ENCODE measurements at regions not wholly inside any gene's neighbourhood (a gene's known extent, or its start where the extent isn't known, plus 50 kb on each side); places are given as distances from the start of the nearest gene placed in this dataset.

GRCh38 chr6:108735310-108736001 is 112.8 kb upstream of the ARMC2 start:
- no peak for TF ChIP-seq SUZ12 (IDR thresholded peaks at IDR 0.05)
- no peak for TF ChIP-seq FOXM1 (IDR thresholded peaks at IDR 0.05; ENCODE audit: borderline replicate concordance)
- TF ChIP-seq SP1 (IDR thresholded peaks at IDR 0.05) = no peak
- TF ChIP-seq FOXA1 (IDR thresholded peaks at IDR 0.05) = no peak
- TF ChIP-seq ELF4 (IDR thresholded peaks at IDR 0.05) = no peak
- TF ChIP-seq ARNT (IDR thresholded peaks at IDR 0.05) = no peak
- TF ChIP-seq BHLHE40 (IDR thresholded peaks at IDR 0.05; ENCODE audit: borderline replicate concordance) = no peak
- TF ChIP-seq ZNF384 (IDR thresholded peaks at IDR 0.05) = no peak

All from HEK293T (cell line).